CD4-positive, alpha-beta T cell (primary cell): ENCODE measurements at regions not wholly inside any gene's neighbourhood (a gene's known extent, or its start where the extent isn't known, plus 50 kb on each side); places are given as distances from the start of the nearest gene placed in this dataset.

Source experiments
- ATAC-seq: fragments of 200-7000 bp; cut with Tn5 transposase; one replicate; pipeline ENCODE4 v1.10.0; 2022; ENCODE audit warnings: mild to moderate bottlenecking; ENCODE audit not compliant: poor library complexity
- CTCF ChIA-PET: fragments of 350-600 bp; sonication (Branson Sonifier 250); formaldehyde crosslinking; loops from one replicate; lab custom pipeline; 2021; ENCODE audit warnings: antibody characterized with exemption, inconsistent platforms; lab: Charles Lee
- POLR2A ChIA-PET: fragments of 350-600 bp; sonication (Branson Sonifier 250); formaldehyde crosslinking; loops from one replicate; lab custom pipeline; 2021; ENCODE audit warnings: antibody characterized with exemption, inconsistent platforms; lab: Charles Lee
- DNase-seq, 14 experiments: peaks; one replicate each; pipeline ENCODE4 v3.0.0-alpha.2; 2013 to 2020; ENCODE audit warnings: mixed read lengths in 2 of 14
- H3K27ac ChIP-seq, 2 donors: one replicate each; pipeline versions ENCODE4 v1.5.1 to v1.7.0; 2013; ENCODE audit warnings: low read length in 2 of 2, low read depth in 1 of 2, mild to moderate bottlenecking in 1 of 2
- H3K27me3 ChIP-seq, 2 experiments: 1 replicate in 1 of 2; 2 replicates in 1 of 2; pipeline versions ENCODE4 v1.6.1 to v1.7.0; 2013; ENCODE audit warnings: low read length in 2 of 2, control low read depth in 1 of 2, mild to moderate bottlenecking in 1 of 2, moderate library complexity in 1 of 2; ENCODE audit not compliant: insufficient read depth in 2 of 2, control insufficient read depth in 1 of 2
- H3K36me3 ChIP-seq: one replicate; pipeline ENCODE4 v1.6.1; 2013; ENCODE audit warnings: low read length, control low read depth; ENCODE audit not compliant: insufficient read depth
- H3K4me1 ChIP-seq: one replicate; pipeline ENCODE4 v1.6.1; 2013; ENCODE audit warnings: low read length, control low read depth; ENCODE audit not compliant: insufficient read depth
- H3K4me3 ChIP-seq: one replicate; pipeline ENCODE4 v1.5.1; 2013; ENCODE audit warnings: mild to moderate bottlenecking, low read length, moderate library complexity
- H3K9me3 ChIP-seq, 2 experiments: 1 replicate in 1 of 2; 2 replicates in 1 of 2; pipeline versions ENCODE4 v1.6.1 to v1.7.0; 2013; ENCODE audit warnings: low read length in 2 of 2, mild to moderate bottlenecking in 2 of 2, control low read depth in 1 of 2, moderate library complexity in 1 of 2; ENCODE audit not compliant: control insufficient read depth in 1 of 2, insufficient read depth in 1 of 2
- H3K27ac Mint-ChIP-seq: one replicate; pipeline ENCODE4 v1.8.0; 2020; ENCODE audit warnings: mixed read lengths
- H3K27me3 Mint-ChIP-seq: one replicate; pipeline ENCODE4 v1.8.0; 2021; ENCODE audit warnings: mixed read lengths
- H3K36me3 Mint-ChIP-seq: one replicate; pipeline ENCODE4 v1.8.0; 2021; ENCODE audit warnings: low read depth, mixed read lengths
- H3K4me1 Mint-ChIP-seq: one replicate; pipeline ENCODE4 v1.8.0; 2021; ENCODE audit warnings: low read depth, mixed read lengths
- H3K4me3 Mint-ChIP-seq: one replicate; pipeline ENCODE4 v1.8.0; 2020; ENCODE audit warnings: mild to moderate bottlenecking, mixed read lengths
- H3K9me3 Mint-ChIP-seq: one replicate; pipeline ENCODE4 v1.8.0; 2020; ENCODE audit warnings: mixed read lengths
- CTCF ChIP-seq: fragments of 200-600 bp; IDR thresholded peaks from one replicate; pipeline ENCODE4 v1.8.0; 2022; ENCODE audit warnings: antibody characterized with exemption, mild to moderate bottlenecking
- intact Hi-C, 2 experiments: fragments of 100-400 bp; cut with DNase I in 1 of 2; cut with micrococcal nuclease in 1 of 2; formaldehyde crosslinking; loops; one replicate each; pipeline versions ENCODE4 v1.15.1 to v1.9.0; 2023 to 2025; cut with DNase I, micrococcal nuclease

GRCh38 chrX:42714981-42715700 lies 62.8 kb downstream of the PPP1R2C start:
- Mint-ChIP-seq H3K4me3 (no peak overlapping the region), H3K9me3 (no peaks in the 10 kb centered on the region), H3K27me3 (no peaks in the 10 kb centered on the region), H3K36me3 (no peaks in the 10 kb centered on the region), H3K27ac (no peak overlapping the region), H3K4me1 (peaks cover 12% of the 10 kb centered on the region)
- Histone ChIP-seq H3K27ac (no peak overlapping the region), H3K36me3 (no peaks in the 10 kb centered on the region), H3K9me3 (no peaks in the 10 kb centered on the region), H3K4me1 (peaks cover 6% of the 10 kb centered on the region), H3K4me3 (no peak overlapping the region), H3K27me3 (no peaks in the 10 kb centered on the region)
- ATAC-seq = peak; percentile 48
- CTCF ChIA-PET = interaction anchor here (0.7 to 1.3 kb wide), 5 partner anchors 9 to 76 kb away, joined by 3 to 5 read pairs (median 3); no protein-coding TSS in a partner anchor
- TF ChIP-seq CTCF = peak; percentile 48
- POLR2A ChIA-PET = interaction anchor here (0.6 kb wide), 2 partner anchors 40 to 228 kb away, joined by 3 read pairs; no protein-coding TSS in a partner anchor
- intact Hi-C loops = no loop called here
- peak; percentile 5 to 67 (median 35) for DNase-seq

GRCh38 chrX:42710452-42710851 lies 67.5 kb downstream of the PPP1R2C start:
- TF ChIP-seq CTCF = no peak
- H3K4me3 ChIP-seq = no peak overlapping the region
- peaks cover 6% of the 10 kb centered on the region for H3K4me1 ChIP-seq
- H3K36me3 Mint-ChIP-seq = no peaks in the 10 kb centered on the region
- DNase-seq (no peak), ATAC-seq (no peak)
- intact Hi-C loops = no loop called here
- no peak overlapping the region for H3K27ac Mint-ChIP-seq
- H3K4me3 Mint-ChIP-seq = no peak overlapping the region
- no peaks in the 10 kb centered on the region for H3K36me3 ChIP-seq
- H3K27me3 ChIP-seq = no peaks in the 10 kb centered on the region
- peaks cover 2% of the 10 kb centered on the region for H3K4me1 Mint-ChIP-seq
- CTCF ChIA-PET = interaction anchor here (1.2 to 1.3 kb wide), 2 partner anchors 17 to 19 kb away, joined by 3 read pairs; no protein-coding TSS in a partner anchor
- no peaks in the 10 kb centered on the region for H3K9me3 ChIP-seq
- no peaks in the 10 kb centered on the region for H3K27me3 Mint-ChIP-seq
- POLR2A ChIA-PET = no interaction called here
- no peaks in the 10 kb centered on the region for H3K9me3 Mint-ChIP-seq
- H3K27ac ChIP-seq = no peak overlapping the region

- Mint-ChIP-seq H3K27ac (no peak overlapping the region), H3K4me3 (no peak overlapping the region), H3K4me1 (peaks cover 6% of the 10 kb centered on the region), H3K9me3 (no peaks in the 10 kb centered on the region), H3K36me3 (no peaks in the 10 kb centered on the region), H3K27me3 (no peaks in the 10 kb centered on the region)
- Histone ChIP-seq H3K27ac (no peak overlapping the region), H3K27me3 (no peaks in the 10 kb centered on the region), H3K36me3 (no peaks in the 10 kb centered on the region), H3K4me1 (no peaks in the 10 kb centered on the region), H3K4me3 (no peak overlapping the region), H3K9me3 (no peaks in the 10 kb centered on the region)
- ATAC-seq (no peak), DNase-seq (no peak)
- ChIA-PET POLR2A (interaction anchor here (0.7 kb wide), 1 partner anchor 12 kb away, joined by 4 read pairs; no protein-coding TSS in a partner anchor), CTCF (no interaction called here)
- no peak for TF ChIP-seq CTCF
- intact Hi-C loops = no loop called here
These were observed 69.7 kb downstream of the PPP1R2C start for GRCh38 chrX:42708222-42708621.
